K562 (cell line): ENCODE measurements at regions not wholly inside any gene's neighbourhood (a gene's known extent, or its start where the extent isn't known, plus 50 kb on each side); places are given as distances from the start of the nearest gene placed in this dataset.

Experiments used
- ATAC-seq: fragments of 200-7000 bp; cut with Tn5 transposase; 3 replicates; pipeline ENCODE4 v1.9.1; 2020; ENCODE audit warnings: moderate library complexity
- BruUV-seq: library from RNA; stranded (reverse); fragments of 400-500 nt; replicated peaks from 2 replicates; lab custom pipeline; 2021; lab: Mats Ljungman, UMichigan
- CTCF ChIA-PET: fragments of 300-600 bp; formaldehyde crosslinking; extraction: SDS; loops from one replicate; lab custom pipeline; 2021; ENCODE audit warnings: low intra/inter-chr PET ratio; lab: Yijun Ruan, JAX
- POLR2A ChIA-PET: fragments of 300-600, 350-650 bp; sonication (Branson Sonifier 250); formaldehyde crosslinking; extraction: SDS; loops from one replicate; lab custom pipeline; 2021; ENCODE audit warnings: antibody characterized with exemption, inconsistent platforms; lab: Yijun Ruan, JAX
- DNase-seq, 4 experiments: peaks; one replicate each; pipeline versions ENCODE4 v3.0.0 to v3.0.0-alpha.2; 2011 to 2018; ENCODE audit warnings: low spot score in 3 of 4, mixed read lengths in 3 of 4; ENCODE audit errors: extremely low read depth in 1 of 4
- FAIRE-seq: peaks from 2 replicates; lab custom pipeline; 2011; peaks lifted over from hg19 to GRCh38; lab: Jason Lieb, UNC
- H2AFZ ChIP-seq: 2 replicates; pipeline ENCODE4 v1.6.0; 2011; ENCODE audit warnings: low read depth, low read length, control low read depth, inconsistent platforms
- H3K27ac ChIP-seq: fragments of 200-600 bp; 3 replicates; pipeline ENCODE4 v1.8.0; 2011; ENCODE audit warnings: low read depth, mild to moderate bottlenecking, control low read depth, inconsistent platforms, low read length, moderate library complexity, mixed read lengths; ENCODE audit errors: extremely low read depth
- H3K27me3 ChIP-seq, 2 experiments: fragments of 300-600 bp in 1 of 2; 2 replicates in 1 of 2; 3 replicates in 1 of 2; pipeline versions ENCODE4 v1.6.0 to v1.8.0; 2011; ENCODE audit warnings: inconsistent platforms in 2 of 2, low read length in 2 of 2, mild to moderate bottlenecking in 1 of 2, mixed read lengths in 1 of 2, moderate library complexity in 1 of 2; ENCODE audit not compliant: control insufficient read depth in 2 of 2, insufficient read depth in 2 of 2
- H3K36me3 ChIP-seq: fragments of 300-600 bp; 3 replicates; pipeline ENCODE4 v1.8.0; 2011; ENCODE audit warnings: mild to moderate bottlenecking, low read length, inconsistent platforms; ENCODE audit not compliant: control insufficient read depth, insufficient read depth
- H3K4me1 ChIP-seq, 2 experiments: fragments of 200-600 bp in 1 of 2; replicated peaks in 1 of 2; 2 replicates in 1 of 2; 3 replicates in 1 of 2; pipeline versions ENCODE4 v1.5.1 to v1.8.0; 2011; ENCODE audit warnings: inconsistent platforms in 2 of 2, low read length in 2 of 2, mild to moderate bottlenecking in 1 of 2, mixed read lengths in 1 of 2, moderate library complexity in 1 of 2; ENCODE audit not compliant: control insufficient read depth in 2 of 2, insufficient read depth in 2 of 2
- H3K4me2 ChIP-seq: 2 replicates; pipeline ENCODE4 v1.6.1; 2011; ENCODE audit warnings: low read length, control low read depth, inconsistent platforms, mixed read lengths; ENCODE audit not compliant: insufficient read depth
- H3K4me3 ChIP-seq: fragments of 200-600 bp; sonication (generic), shearing (Covaris generic); 2 replicates; pipeline ENCODE4 v1.5.1; 2016; ENCODE audit warnings: control low read depth, inconsistent platforms
- H3K79me2 ChIP-seq: fragments of 200-600 bp; 3 replicates; pipeline ENCODE4 v1.8.0; 2011; ENCODE audit warnings: low read length, inconsistent platforms; ENCODE audit not compliant: control insufficient read depth, insufficient read depth
- H3K9ac ChIP-seq, 2 experiments: 2 replicates each; pipeline versions ENCODE4 v1.6.0 to v1.6.1; 2011; ENCODE audit warnings: low read depth in 2 of 2, low read length in 2 of 2, control low read depth in 1 of 2, inconsistent platforms in 1 of 2, mild to moderate bottlenecking in 1 of 2, mixed read lengths in 1 of 2; ENCODE audit not compliant: insufficient read depth in 1 of 2
- H3K9me1 ChIP-seq: one replicate; pipeline ENCODE4 v1.6.0; 2011; ENCODE audit warnings: inconsistent platforms, mild to moderate bottlenecking, low read length, moderate library complexity; ENCODE audit not compliant: control insufficient read depth, insufficient read depth
- H3K9me3 ChIP-seq: replicated peaks from 2 replicates; pipeline ENCODE4 v1.5.1; 2011; ENCODE audit warnings: low read depth, low read length, inconsistent platforms; ENCODE audit not compliant: control insufficient read depth, insufficient read depth
- H4K20me1 ChIP-seq: replicated peaks from 2 replicates; pipeline ENCODE4 v1.6.1; 2011; ENCODE audit warnings: low read length, inconsistent platforms, mixed read lengths; ENCODE audit not compliant: control insufficient read depth, insufficient read depth
- AFF4 ChIP-seq: sonication (generic); formaldehyde crosslinking; IDR thresholded peaks from 2 replicates; pipeline ENCODE4 v1.8.0; 2023; ENCODE audit warnings: mild to moderate bottlenecking, missing genetic modification reagents
- ARHGAP35 ChIP-seq: fragments of 450-650 bp; IDR thresholded peaks from 2 replicates; pipeline ENCODE4 v1.6.1; 2018; ENCODE audit not compliant: partially characterized antibody
- BHLHE40 ChIP-seq: IDR thresholded peaks from 2 replicates; pipeline ENCODE4 v1.6.1; 2011; ENCODE audit warnings: low read length, improper control_type of control experiment
- CBX1 ChIP-seq: sonication (generic); IDR thresholded peaks from 2 replicates; pipeline ENCODE4 v1.6.1; 2016; ENCODE audit warnings: antibody characterized with exemption, low read depth, mild to moderate bottlenecking
- FOXA3 ChIP-seq, 2 experiments: fragments of 450-650 bp in 1 of 2; sonication (generic) in 1 of 2; formaldehyde crosslinking; IDR thresholded peaks in 1 of 2; conservative IDR thresholded peaks in 1 of 2; 2 replicates each; pipeline versions ENCODE4 v1.4.0 to v1.8.0; 2020 to 2022; ENCODE audit warnings: mild to moderate bottlenecking in 2 of 2, missing genetic modification reagents in 1 of 2
- HES1 ChIP-seq: fragments of 450-650 bp; IDR thresholded peaks from 2 replicates; pipeline ENCODE4 v1.6.1; 2016; ENCODE audit warnings: low read depth, mild to moderate bottlenecking, moderate library complexity
- HLTF ChIP-seq: fragments of 450-650 bp; IDR thresholded peaks from 2 replicates; pipeline ENCODE4 v1.6.1; 2016
- KAT8 ChIP-seq: fragments of 450-650 bp; IDR thresholded peaks from 2 replicates; pipeline ENCODE4 v1.6.1; 2016; ENCODE audit warnings: low read depth, mild to moderate bottlenecking
- LARP7 ChIP-seq: fragments of 450-650 bp; IDR thresholded peaks from 2 replicates; pipeline ENCODE4 v1.6.1; 2016
- MTA1 ChIP-seq: fragments of 450-650 bp; IDR thresholded peaks from 2 replicates; pipeline ENCODE4 v1.6.1; 2017; ENCODE audit warnings: borderline replicate concordance
- MYBL2 ChIP-seq, 2 experiments: fragments of 450-650 bp in 1 of 2; sonication (generic) in 1 of 2; formaldehyde crosslinking in 1 of 2; IDR thresholded peaks; 2 replicates each; pipeline versions ENCODE4 v1.6.1 to v1.8.1; 2017 to 2022; ENCODE audit warnings: borderline replicate concordance in 1 of 2, inconsistent platforms in 1 of 2, low read depth in 1 of 2, mild to moderate bottlenecking in 1 of 2, missing genetic modification reagents in 1 of 2, moderate library complexity in 1 of 2
- PHTF2 ChIP-seq: fragments of 250-450 bp; sonication (Bioruptor Pico); IDR thresholded peaks from 2 replicates; pipeline ENCODE4 v1.5.0; 2021; ENCODE audit warnings: mild to moderate bottlenecking
- POLR3G ChIP-seq: IDR thresholded peaks from 2 replicates; pipeline ENCODE4 v1.6.1; 2011; ENCODE audit not compliant: insufficient read length, insufficient replicate concordance; ENCODE audit errors: extremely low read depth
- RBM15 ChIP-seq: fragments of 200-400 bp; formaldehyde crosslinking; IDR thresholded peaks from 2 replicates; pipeline ENCODE4 v1.6.1; 2018; ENCODE audit warnings: mild to moderate bottlenecking, low read length, moderate library complexity; ENCODE audit not compliant: insufficient read depth
- SMAD4 ChIP-seq: fragments of 250-450 bp; sonication (Bioruptor Pico); conservative IDR thresholded peaks from 2 replicates; pipeline ENCODE4 v1.8.0; 2021; ENCODE audit warnings: inconsistent platforms, mild to moderate bottlenecking, moderate library complexity
- SOX6 ChIP-seq: fragments of 450-650 bp; IDR thresholded peaks from 2 replicates; pipeline ENCODE4 v1.6.1; 2014; ENCODE audit warnings: mild to moderate bottlenecking
- TOE1 ChIP-seq, 2 experiments: fragments of 450-650 bp in 1 of 2; sonication (generic) in 1 of 2; formaldehyde crosslinking in 1 of 2; IDR thresholded peaks; 2 replicates each; pipeline versions ENCODE4 v1.7.1 to v1.8.0; 2016 to 2022; ENCODE audit warnings: borderline replicate concordance in 2 of 2, mild to moderate bottlenecking in 2 of 2, antibody characterized with exemption in 1 of 2, inconsistent platforms in 1 of 2, low read depth in 1 of 2, missing genetic modification reagents in 1 of 2, moderate library complexity in 1 of 2
- TRIM28 ChIP-seq: fragments of 450-650 bp; IDR thresholded peaks from 2 replicates; pipeline ENCODE4 v1.6.1; 2017
- ZNF436 ChIP-seq: fragments of 250-450, 450-650 bp; sonication (Bioruptor Pico); formaldehyde crosslinking; IDR thresholded peaks from 2 replicates; pipeline ENCODE4 v1.7.0; 2020; ENCODE audit warnings: mild to moderate bottlenecking
- ZNF764 ChIP-seq: fragments of 250-450 bp; sonication (Bioruptor Pico); IDR thresholded peaks from 2 replicates; pipeline ENCODE4 v1.4.0; 2020; ENCODE audit warnings: low read depth, mild to moderate bottlenecking, moderate library complexity
- WGBS: fragments of 100-300 bp; shearing (Covaris generic); methylation state at CpG from one replicate; pipeline ENCODE4 v1.1.6; 2016; ENCODE audit warnings: low coverage, mixed read lengths; ENCODE audit not compliant: insufficient coverage; ENCODE audit errors: missing lambda C conversion rate; 5-methylcytosine and 5-hydroxymethylcytosine counted together
- in situ Hi-C: fragments of 300-500 bp; cut with MboI; formaldehyde crosslinking; loops from 4 replicates; pipeline ENCODE4 v1.15.0; 2018; ENCODE audit warnings: inconsistent platforms, mixed read lengths
- intact Hi-C: fragments of 100-400 bp; cut with micrococcal nuclease; formaldehyde crosslinking; loops from 2 replicates; pipeline ENCODE4 v1.14.2; 2022

GRCh38 chr17:34850964-34851363, 110.3 kb downstream of the CCT6B start:
- no peaks in the 10 kb centered on the region for H3K36me3 ChIP-seq
- peaks cover 0 to 16% of the 10 kb centered on the region in 2 experiments; a peak in 2 of 5 replicates for H3K27me3 ChIP-seq
- POLR2A ChIA-PET = no interaction called here
- no peak overlapping the region for H3K4me3 ChIP-seq
- no peak for DNase-seq
- intact Hi-C loops = no loop called here
- H3K79me2 ChIP-seq = no peaks in the 10 kb centered on the region
- no peaks in the 10 kb centered on the region; a peak in 1 of 5 replicates for H3K4me1 ChIP-seq
- H3K27ac ChIP-seq = no peak overlapping the region
- no peak for TF ChIP-seq ARHGAP35
- no peak for TF ChIP-seq MYBL2 (IDR thresholded peaks at IDR 0.05; ENCODE audit: low read depth)
- TF ChIP-seq MYBL2 (CRISPR knock-in tag; IDR thresholded peaks at IDR 0.05; ENCODE audit: borderline replicate concordance) = no peak
- TF ChIP-seq TOE1 (IDR thresholded peaks at IDR 0.05; ENCODE audit: borderline replicate concordance) = no peak
- no peak for TF ChIP-seq TOE1 (CRISPR knock-in tag; IDR thresholded peaks at IDR 0.05; ENCODE audit: borderline replicate concordance, low read depth)
- no peak for TF ChIP-seq BHLHE40
- TF ChIP-seq LARP7 = no peak
- TF ChIP-seq SOX6 = no peak
- no peak for TF ChIP-seq AFF4 (CRISPR knock-in tag)
- no peak for TF ChIP-seq CBX1
- no peak for TF ChIP-seq MTA1
- no peak for TF ChIP-seq KAT8
- TF ChIP-seq TRIM28 = no peak
- no peak for TF ChIP-seq ZNF764 (CRISPR knock-in tag)
- TF ChIP-seq SMAD4 (CRISPR knock-in tag) = no peak
- TF ChIP-seq RBM15 = no peak
- no peak for TF ChIP-seq HES1
- no peak for TF ChIP-seq HLTF
- no peak for TF ChIP-seq PHTF2 (CRISPR knock-in tag)
- no peak for TF ChIP-seq ZNF436 (CRISPR knock-in tag)
- TF ChIP-seq FOXA3 (CRISPR knock-in tag; conservative IDR thresholded peaks at IDR 0.05 in 1 of 2, IDR thresholded peaks at IDR 0.05 in 1 of 2) = no peak
- TF ChIP-seq POLR3G = no peak
- TF ChIP-seq, all 486 proteins: peak for 0
- Histone ChIP-seq H3K9me1 (no peaks in the 10 kb centered on the region), H3K4me2 (no peak overlapping the region), H2AFZ (no peak overlapping the region), H3K9ac (no peak overlapping the region), H3K9me3 (no peaks in the 10 kb centered on the region), H4K20me1 (no peaks in the 10 kb centered on the region)
- no peak for FAIRE-seq
- BruUV-seq = no TSS peak
- CTCF ChIA-PET = no interaction called here
- ATAC-seq = no peak
- WGBS = 9% methylated on average over 1 of the region's 3 CpGs
- in situ Hi-C loops = no loop called here
